Sigmoid colon (tissue), 6 donors: ENCODE measurements at regions not wholly inside any gene's neighbourhood (a gene's known extent, or its start where the extent isn't known, plus 50 kb on each side); places are given as distances from the start of the nearest gene placed in this dataset.

Source experiments
- DNase-seq: peaks from one replicate; pipeline ENCODE4 v3.0.0-alpha.2; 2019
- H3K27ac ChIP-seq, 4 donors: fragments of 200-600 bp; sonication (generic); one replicate each; pipeline ENCODE4 v1.5.1; 2016 to 2019; ENCODE audit warnings: mild to moderate bottlenecking in 1 of 4
- H3K27me3 ChIP-seq, 3 donors: fragments of 200-600 bp; sonication (generic); one replicate each; pipeline ENCODE4 v1.5.1; 2019; ENCODE audit warnings: mild to moderate bottlenecking in 1 of 3
- H3K36me3 ChIP-seq, 4 donors: fragments of 200-600 bp; sonication (generic); one replicate each; pipeline ENCODE4 v1.5.1; 2016 to 2019
- H3K4me1 ChIP-seq, 4 donors: fragments of 200-600 bp; sonication (generic); one replicate each; pipeline ENCODE4 v1.5.1; 2017 to 2019
- H3K4me3 ChIP-seq, 4 donors: fragments of 200-600 bp; sonication (generic); one replicate each; pipeline ENCODE4 v1.5.1; 2017 to 2019; ENCODE audit warnings: mild to moderate bottlenecking in 2 of 4, moderate library complexity in 1 of 4
- H3K9me3 ChIP-seq, 4 donors: fragments of 200-600 bp in 3 of 4; sonication (generic) in 3 of 4; one replicate each; pipeline versions ENCODE4 v1.5.1 to v1.6.1; 2013 to 2019
- EP300 ChIP-seq, 4 donors: sonication (generic); formaldehyde crosslinking; IDR thresholded peaks; one replicate each; pipeline ENCODE4 v1.6.1; 2017; ENCODE audit warnings: antibody characterized with exemption in 4 of 4
- POLR2A ChIP-seq, 2 donors: fragments of 450-650 bp; IDR thresholded peaks; one replicate each; pipeline ENCODE4 v1.6.1; 2016; ENCODE audit warnings: antibody characterized with exemption in 2 of 2, mild to moderate bottlenecking in 2 of 2, moderate library complexity in 2 of 2
- POLR2AphosphoS5 ChIP-seq, 4 donors: sonication (generic); formaldehyde crosslinking; IDR thresholded peaks; one replicate each; pipeline ENCODE4 v1.6.1; 2017; ENCODE audit warnings: antibody characterized with exemption in 4 of 4
- WGBS, 2 donors: extraction: QIAGEN DNeasy Blood & Tissue Kit; methylation state at CpG; one replicate each; pipeline ENCODE4 v1.1.7; 2013; 5-methylcytosine and 5-hydroxymethylcytosine counted together
- intact Hi-C: fragments of 100-400 bp; cut with DNase I; formaldehyde crosslinking; loops from one replicate; pipeline ENCODE4 v1.15.1; 2023
- TF ChIP-seq, protein P1 (sequence below), 4 experiments: fragments of 450-650 bp in 3 of 4; fragments of 200-600 bp in 1 of 4; IDR thresholded peaks; one replicate each; pipeline ENCODE4 v1.5.1; 2016 to 2019; ENCODE audit warnings: antibody characterized with exemption in 4 of 4, mild to moderate bottlenecking in 3 of 4, moderate library complexity in 2 of 4
- donor health status: healthy with polysubstance abuse.
- donor health status: healthy.

DNA sequence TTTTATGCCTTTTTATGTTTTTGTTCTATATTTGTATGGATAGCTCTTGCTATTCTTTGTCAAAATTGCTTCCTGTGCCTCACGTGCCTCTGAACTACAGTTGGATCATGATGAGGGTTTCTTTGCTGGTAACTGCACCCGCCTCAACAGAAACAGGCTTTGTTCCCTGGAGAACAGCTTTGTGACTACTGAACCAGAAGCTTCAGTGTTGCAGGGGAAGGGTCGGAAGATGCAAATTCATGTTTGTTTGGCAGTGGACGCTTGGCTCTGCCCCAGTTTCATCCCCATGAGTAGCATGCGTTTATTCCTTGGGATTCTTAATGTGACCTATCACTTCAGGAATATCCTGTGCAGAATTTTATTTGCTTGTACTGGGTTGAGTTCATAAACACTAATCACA lies 959.1 kb upstream of the WWC1 start:
- TF ChIP-seq EP300 (IDR thresholded peaks at IDR 0.05) (no peak), POLR2A (IDR thresholded peaks at IDR 0.05) (no peak), POLR2AphosphoS5 (IDR thresholded peaks at IDR 0.05) (no peak)
- TF ChIP-seq, protein P1, sequence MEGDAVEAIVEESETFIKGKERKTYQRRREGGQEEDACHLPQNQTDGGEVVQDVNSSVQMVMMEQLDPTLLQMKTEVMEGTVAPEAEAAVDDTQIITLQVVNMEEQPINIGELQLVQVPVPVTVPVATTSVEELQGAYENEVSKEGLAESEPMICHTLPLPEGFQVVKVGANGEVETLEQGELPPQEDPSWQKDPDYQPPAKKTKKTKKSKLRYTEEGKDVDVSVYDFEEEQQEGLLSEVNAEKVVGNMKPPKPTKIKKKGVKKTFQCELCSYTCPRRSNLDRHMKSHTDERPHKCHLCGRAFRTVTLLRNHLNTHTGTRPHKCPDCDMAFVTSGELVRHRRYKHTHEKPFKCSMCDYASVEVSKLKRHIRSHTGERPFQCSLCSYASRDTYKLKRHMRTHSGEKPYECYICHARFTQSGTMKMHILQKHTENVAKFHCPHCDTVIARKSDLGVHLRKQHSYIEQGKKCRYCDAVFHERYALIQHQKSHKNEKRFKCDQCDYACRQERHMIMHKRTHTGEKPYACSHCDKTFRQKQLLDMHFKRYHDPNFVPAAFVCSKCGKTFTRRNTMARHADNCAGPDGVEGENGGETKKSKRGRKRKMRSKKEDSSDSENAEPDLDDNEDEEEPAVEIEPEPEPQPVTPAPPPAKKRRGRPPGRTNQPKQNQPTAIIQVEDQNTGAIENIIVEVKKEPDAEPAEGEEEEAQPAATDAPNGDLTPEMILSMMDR (IDR thresholded peaks at IDR 0.05): no peak

DNA sequence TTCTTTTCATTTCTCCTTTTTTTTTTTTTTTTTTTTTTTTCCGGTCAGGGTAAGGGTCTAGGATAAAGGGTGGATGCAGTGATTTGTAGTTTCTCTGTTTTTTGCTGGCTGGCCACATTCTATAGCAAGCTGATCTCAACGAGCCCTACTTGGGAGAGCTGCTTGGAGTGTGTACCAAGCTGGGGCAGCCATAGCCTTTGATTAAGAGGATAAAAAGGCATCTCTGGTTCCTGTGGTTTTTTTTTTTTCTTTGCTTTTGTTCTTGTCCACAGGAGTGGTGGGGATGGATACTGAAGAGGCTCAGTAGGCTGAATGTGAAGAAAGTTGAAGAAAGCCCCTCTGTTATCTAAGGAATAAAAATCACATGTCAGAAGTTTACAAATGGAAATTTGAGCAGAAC lies 955.3 kb upstream of the WWC1 start:
- Histone ChIP-seq H3K4me1 (no peaks in the 10 kb centered on the region), H3K4me3 (no peak overlapping the region), H3K27me3 (no peaks in the 10 kb centered on the region), H3K9me3 (no peaks in the 10 kb centered on the region), H3K27ac (no peak overlapping the region), H3K36me3 (no peaks in the 10 kb centered on the region)
- TF ChIP-seq, protein P1 (IDR thresholded peaks at IDR 0.05): no peak
- TF ChIP-seq POLR2A (IDR thresholded peaks at IDR 0.05): no peak
- no peak for TF ChIP-seq EP300 (IDR thresholded peaks at IDR 0.05)
- no peak for TF ChIP-seq POLR2AphosphoS5 (IDR thresholded peaks at IDR 0.05)
- WGBS, 2 donors: 84 to 91% methylated on average over 2 of the region's 2 CpGs
- DNase-seq: no peak
- intact Hi-C loops: no loop called here

More for the DNA sequence above, 959.1 kb upstream of the WWC1 start:
- no peaks in the 10 kb centered on the region for H3K27me3 ChIP-seq
- no peaks in the 10 kb centered on the region for H3K36me3 ChIP-seq
- intact Hi-C loops: no loop called here
- H3K9me3 ChIP-seq: no peaks in the 10 kb centered on the region
- 77 to 78% methylated on average over 5 of the region's 5 CpGs for WGBS, 2 donors
- no peak for DNase-seq
- H3K4me1 ChIP-seq: no peaks in the 10 kb centered on the region
- no peak overlapping the region for H3K4me3 ChIP-seq
- no peak overlapping the region for H3K27ac ChIP-seq

DNA sequence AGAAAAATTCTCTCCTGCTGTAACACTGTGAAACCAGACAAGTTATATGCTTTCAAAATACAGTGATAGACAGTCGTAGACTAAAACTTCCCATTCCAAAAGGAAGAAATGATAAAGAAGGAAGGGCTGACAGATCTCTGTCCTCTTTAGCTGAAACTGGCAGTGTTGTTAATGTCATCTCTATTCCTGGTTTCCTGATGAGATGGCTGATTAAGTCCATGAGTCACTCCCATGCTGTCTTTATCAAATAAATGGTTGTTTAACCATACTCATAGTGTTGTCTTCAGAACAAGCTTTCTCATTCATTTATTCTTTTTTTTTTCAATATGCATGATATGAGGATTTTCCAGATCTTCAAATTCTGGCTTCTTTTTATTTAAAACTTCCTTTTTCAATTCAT lies 952.2 kb upstream of the WWC1 start:
- WGBS, 2 donors: 78 to 84% methylated on average over 1 of the region's 1 CpG
- TF ChIP-seq POLR2A (IDR thresholded peaks at IDR 0.05): no peak
- no peak for TF ChIP-seq POLR2AphosphoS5 (IDR thresholded peaks at IDR 0.05)
- no peak for TF ChIP-seq EP300 (IDR thresholded peaks at IDR 0.05)
- TF ChIP-seq, protein P1 (IDR thresholded peaks at IDR 0.05): no peak
- H3K36me3 ChIP-seq: no peaks in the 10 kb centered on the region
- no peak overlapping the region for H3K27ac ChIP-seq
- intact Hi-C loops: no loop called here
- no peaks in the 10 kb centered on the region for H3K9me3 ChIP-seq
- H3K4me1 ChIP-seq: no peaks in the 10 kb centered on the region
- DNase-seq: no peak
- no peaks in the 10 kb centered on the region for H3K27me3 ChIP-seq
- H3K4me3 ChIP-seq: no peak overlapping the region

DNA sequence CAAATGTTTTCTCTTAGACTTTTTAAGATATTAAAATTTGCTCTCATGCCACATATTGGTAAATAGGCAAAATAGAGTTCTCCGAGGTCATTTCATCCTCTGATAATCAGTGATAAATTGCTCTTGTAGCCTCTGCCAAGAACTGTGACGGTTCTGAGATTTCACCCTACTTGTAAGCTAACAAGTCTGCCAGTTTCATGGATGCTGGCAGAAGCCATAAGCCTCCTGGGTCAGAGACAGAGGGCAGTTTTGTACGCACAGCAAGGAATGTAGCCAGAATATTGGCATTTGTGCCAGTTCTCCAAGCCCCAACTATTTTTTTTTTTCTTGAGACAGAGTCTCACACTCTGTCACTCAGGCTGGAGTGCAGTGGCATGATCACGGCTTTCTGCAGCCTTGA lies 945.0 kb upstream of the WWC1 start:
- intact Hi-C loops: no loop called here
- no peak for DNase-seq

More for the DNA sequence above, 945.0 kb upstream of the WWC1 start:
- Histone ChIP-seq H3K4me1 (no peaks in the 10 kb centered on the region), H3K36me3 (no peaks in the 10 kb centered on the region), H3K27ac (no peak overlapping the region), H3K9me3 (no peaks in the 10 kb centered on the region), H3K4me3 (no peak overlapping the region), H3K27me3 (no peaks in the 10 kb centered on the region)
- 74 to 75% methylated on average over 4 of the region's 4 CpGs for WGBS, 2 donors
- TF ChIP-seq POLR2A (IDR thresholded peaks at IDR 0.05) (no peak), EP300 (IDR thresholded peaks at IDR 0.05) (no peak), POLR2AphosphoS5 (IDR thresholded peaks at IDR 0.05) (no peak)
- TF ChIP-seq, protein P1 (IDR thresholded peaks at IDR 0.05): no peak
